Left lung (tissue), 4 donors: ENCODE measurements at regions not wholly inside any gene's neighbourhood (a gene's known extent, or its start where the extent isn't known, plus 50 kb on each side); places are given as distances from the start of the nearest gene placed in this dataset.

Source experiments
- ATAC-seq: fragments of 200-7000 bp; cut with Tn5 transposase; one replicate; pipeline ENCODE4 v1.9.1; 2020; ENCODE audit warnings: moderate library complexity
- DNase-seq, 4 donors: peaks; one replicate each; pipeline ENCODE4 v3.0.0-alpha.2; 2013 to 2020
- H3K27ac ChIP-seq, 2 donors: fragments of 200-600 bp; sonication (generic) in 1 of 2; one replicate each; pipeline versions ENCODE4 v1.5.0 to v1.8.0; 2020 to 2021
- H3K27me3 ChIP-seq, 2 donors: fragments of 200-600 bp; sonication (generic) in 1 of 2; one replicate each; pipeline versions ENCODE4 v1.5.0 to v1.8.0; 2020 to 2021
- H3K36me3 ChIP-seq, 2 donors: fragments of 200-600 bp; sonication (generic) in 1 of 2; one replicate each; pipeline versions ENCODE4 v1.5.0 to v1.8.0; 2020 to 2021
- H3K4me1 ChIP-seq, 2 donors: fragments of 200-600 bp; one replicate each; pipeline ENCODE4 v1.8.0; 2021
- H3K4me3 ChIP-seq, 2 donors: fragments of 200-600 bp; sonication (generic) in 1 of 2; one replicate each; pipeline versions ENCODE4 v1.5.0 to v1.8.0; 2020 to 2021; ENCODE audit warnings: mild to moderate bottlenecking in 1 of 2
- H3K9me3 ChIP-seq, 2 donors: fragments of 200-600 bp; sonication (generic) in 1 of 2; one replicate each; pipeline versions ENCODE4 v1.5.0 to v1.8.0; 2020 to 2021
- CTCF ChIP-seq, 2 donors: fragments of 200-600 bp; sonication (generic) in 1 of 2; IDR thresholded peaks; one replicate each; pipeline versions ENCODE4 v1.5.0 to v1.8.0; 2021; ENCODE audit warnings: antibody characterized with exemption in 2 of 2
- intact Hi-C, 2 donors: fragments of 100-400 bp; cut with DNase I; formaldehyde crosslinking; loops; one replicate each; pipeline versions ENCODE4 v1.11.2 to v1.14.2; 2022
- donor health status: DM: no; HTN: yes; CAD: no.
- donor health status: DM: no; HTN: no; CAD: no.

- intact Hi-C loops = no loop called here
- no peak overlapping the region for H3K4me3 ChIP-seq
- no peak for DNase-seq
- no peaks in the 10 kb centered on the region for H3K36me3 ChIP-seq
- no peak for TF ChIP-seq CTCF (IDR thresholded peaks at IDR 0.05)
- no peaks in the 10 kb centered on the region for H3K9me3 ChIP-seq
- H3K27me3 ChIP-seq = no peaks in the 10 kb centered on the region
- no peaks in the 10 kb centered on the region for H3K4me1 ChIP-seq
- no peak overlapping the region for H3K27ac ChIP-seq
- no peak for ATAC-seq
Observed at GRCh38 chr3:3745693-3746092, 53.5 kb upstream of the LRRN1 start.

GRCh38 chr3:3744826-3745225, 54.4 kb upstream of the LRRN1 start:
- Histone ChIP-seq H3K36me3 (no peaks in the 10 kb centered on the region), H3K27ac (no peak overlapping the region), H3K4me1 (no peaks in the 10 kb centered on the region), H3K9me3 (no peaks in the 10 kb centered on the region), H3K27me3 (no peaks in the 10 kb centered on the region), H3K4me3 (no peak overlapping the region)
- TF ChIP-seq CTCF (IDR thresholded peaks at IDR 0.05) = no peak
- no peak for ATAC-seq
- DNase-seq = no peak
- intact Hi-C loops = no loop called here

GRCh38 chr3:3743754-3744153, 55.5 kb upstream of the LRRN1 start:
- Histone ChIP-seq H3K36me3 (no peaks in the 10 kb centered on the region), H3K4me1 (no peaks in the 10 kb centered on the region), H3K9me3 (no peaks in the 10 kb centered on the region), H3K27me3 (no peaks in the 10 kb centered on the region), H3K4me3 (no peak overlapping the region), H3K27ac (no peak overlapping the region)
- intact Hi-C loops = no loop called here
- no peak for DNase-seq
- TF ChIP-seq CTCF (IDR thresholded peaks at IDR 0.05) = no peak
- no peak for ATAC-seq

- TF ChIP-seq CTCF (IDR thresholded peaks at IDR 0.05) = no peak
- intact Hi-C loops = no loop called here
- Histone ChIP-seq H3K9me3 (no peaks in the 10 kb centered on the region), H3K4me1 (no peaks in the 10 kb centered on the region), H3K36me3 (no peaks in the 10 kb centered on the region), H3K27ac (no peak overlapping the region), H3K27me3 (no peaks in the 10 kb centered on the region), H3K4me3 (no peak overlapping the region)
- DNase-seq (no peak), ATAC-seq (no peak)
Observed at GRCh38 chr3:3740061-3740460, 59.2 kb upstream of the LRRN1 start.

GRCh38 chr3:3739330-3740060, 59.7 kb upstream of the LRRN1 start:
- Histone ChIP-seq H3K4me1 (no peaks in the 10 kb centered on the region), H3K27me3 (no peaks in the 10 kb centered on the region), H3K27ac (no peak overlapping the region), H3K36me3 (no peaks in the 10 kb centered on the region), H3K9me3 (no peaks in the 10 kb centered on the region), H3K4me3 (no peak overlapping the region)
- DNase-seq = no peak
- intact Hi-C loops = no loop called here
- TF ChIP-seq CTCF (IDR thresholded peaks at IDR 0.05) = no peak
- ATAC-seq = no peak
